ENCODE measurements at regions not wholly inside any gene's neighbourhood (a gene's known extent, or its start where the extent isn't known, plus 50 kb on each side); places are given as distances from the start of the nearest gene placed in this dataset.

DNA sequence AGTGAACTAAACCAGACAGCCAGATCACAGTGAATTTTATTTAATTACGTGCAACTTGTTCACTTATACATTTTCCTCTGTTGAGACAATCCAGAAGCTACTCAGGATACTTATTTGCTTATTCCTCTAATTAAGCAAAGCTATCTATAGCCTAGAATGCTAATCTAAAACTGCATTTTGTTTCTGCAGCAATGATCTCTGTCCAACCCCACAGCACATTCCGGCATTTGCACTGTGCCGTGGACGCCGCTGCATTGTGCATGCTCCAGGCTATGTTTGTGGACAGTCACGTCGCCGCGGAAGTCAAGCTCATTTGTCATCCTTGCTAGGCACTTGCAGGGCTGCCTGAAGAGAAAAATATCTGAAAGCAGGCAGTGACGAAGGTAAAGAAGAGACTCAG is 406.9 kb downstream of the RFC3 start:
- Histone ChIP-seq H4K20me1 (no peaks in the 10 kb centered on the region), H3K9ac (no peak overlapping the region), H3K27me3 (no peaks in the 10 kb centered on the region), H3K27ac (no peak overlapping the region), H3K4me2 (no peak overlapping the region), H3K9me3 (replicated peaks in 1 of 11) (peaks cover 0 to 12% (median 0%) of the 10 kb centered on the region in 11 experiments; a peak in 3 of 22 replicates), H3K4me1 (no peaks in the 10 kb centered on the region), H3K36me3 (no peaks in the 10 kb centered on the region), H3K4me3 (no peak overlapping the region)
- TF ChIP-seq Cebpa-rat (IDR thresholded peaks at IDR 0.05), result no peak

GRCh38 chr13:34230271-34230670 is 412.3 kb downstream of the RFC3 start:
- Histone ChIP-seq H4K20me1 (no peaks in the 10 kb centered on the region), H3K4me1 (no peaks in the 10 kb centered on the region), H3K4me2 (no peak overlapping the region), H3K9me3 (replicated peaks in 1 of 11) (peaks cover 0 to 16% (median 0%) of the 10 kb centered on the region in 11 experiments; a peak in 5 of 22 replicates), H3K27me3 (no peaks in the 10 kb centered on the region), H3K9ac (no peak overlapping the region), H3K27ac (no peak overlapping the region), H3K36me3 (no peaks in the 10 kb centered on the region), H3K4me3 (no peak overlapping the region)
- TF ChIP-seq Cebpa-rat (IDR thresholded peaks at IDR 0.05), result no peak

- Histone ChIP-seq H3K27me3 (no peaks in the 10 kb centered on the region), H3K9ac (no peak overlapping the region), H3K4me2 (no peak overlapping the region), H4K20me1 (no peaks in the 10 kb centered on the region), H3K4me3 (no peak overlapping the region), H3K27ac (no peak overlapping the region), H3K36me3 (no peaks in the 10 kb centered on the region), H3K9me3 (replicated peaks in 1 of 11) (peaks cover 9 to 20% (median 13%) of the 10 kb centered on the region in 11 experiments; a peak in 20 of 22 replicates), H3K4me1 (peaks cover 0 to 11% (median 5%) of the 10 kb centered on the region in 10 experiments; a peak in 11 of 20 replicates)
- no peak for TF ChIP-seq Cebpa-rat (IDR thresholded peaks at IDR 0.05)
Observed at GRCh38 chr13:34241332-34241731, 423.4 kb downstream of the RFC3 start.

- Histone ChIP-seq H3K4me2 (no peak overlapping the region), H3K4me1 (peaks cover 4 to 20% (median 15%) of the 10 kb centered on the region in 10 experiments; a peak in 15 of 20 replicates), H3K36me3 (no peaks in the 10 kb centered on the region), H3K9ac (no peak overlapping the region), H3K27ac (no peak overlapping the region), H3K27me3 (no peaks in the 10 kb centered on the region), H3K4me3 (no peak overlapping the region), H4K20me1 (no peaks in the 10 kb centered on the region), H3K9me3 (replicated peaks in 1 of 11) (peaks cover 9 to 15% (median 10%) of the 10 kb centered on the region in 11 experiments; a peak in 20 of 22 replicates)
- TF ChIP-seq Cebpa-rat (IDR thresholded peaks at IDR 0.05), result no peak
Observed at GRCh38 chr13:34243403-34243802, 425.5 kb downstream of the RFC3 start.

DNA sequence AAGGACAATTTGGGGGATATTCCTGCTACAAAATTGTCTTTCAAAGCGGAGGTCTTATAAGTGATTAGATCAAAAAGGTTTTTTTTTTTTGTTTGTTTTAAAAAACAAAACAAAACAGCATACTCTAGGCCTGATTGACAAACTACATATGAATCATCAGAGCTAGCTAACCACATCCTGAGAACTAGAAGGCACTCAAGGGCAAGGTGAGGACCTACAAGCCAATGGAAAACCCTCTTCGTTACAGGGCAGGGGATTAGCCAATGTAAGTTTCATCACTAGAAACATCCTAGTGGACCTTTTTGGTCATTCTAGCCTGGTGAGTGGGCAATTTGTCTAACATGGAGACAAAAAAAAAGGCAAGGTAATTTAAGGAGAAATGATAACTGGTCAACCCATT is 428.6 kb downstream of the RFC3 start:
- Histone ChIP-seq H3K4me3 (no peak overlapping the region), H3K4me1 (peaks cover 4 to 32% (median 16%) of the 10 kb centered on the region in 10 experiments; a peak in 15 of 20 replicates), H3K9ac (no peak overlapping the region), H3K9me3 (replicated peaks in 1 of 11) (no peaks in the 10 kb centered on the region), H3K27me3 (no peaks in the 10 kb centered on the region), H4K20me1 (no peaks in the 10 kb centered on the region), H3K27ac (peak overlapping the region in 8 of 11 experiments; percentile 3 to 65 (median 40); a peak in 11 of 22 replicates), H3K36me3 (no peaks in the 10 kb centered on the region), H3K4me2 (peak overlapping the region; percentile 8 to 71 (median 55); a peak in 17 of 22 replicates)
- no peak for TF ChIP-seq Cebpa-rat (IDR thresholded peaks at IDR 0.05)

GRCh38 chr13:34247596-34247995 is 429.6 kb downstream of the RFC3 start:
- Histone ChIP-seq H3K27me3 (no peaks in the 10 kb centered on the region), H3K4me2 (peak overlapping the region in 1 of 11 experiments; percentile 58; a peak in 3 of 22 replicates), H3K9ac (no peak overlapping the region), H3K27ac (peak overlapping the region in 1 of 11 experiments; percentile 3; a peak in 1 of 22 replicates), H3K9me3 (replicated peaks in 1 of 11) (no peaks in the 10 kb centered on the region), H3K36me3 (no peaks in the 10 kb centered on the region), H3K4me3 (no peak overlapping the region), H4K20me1 (no peaks in the 10 kb centered on the region), H3K4me1 (peaks cover 4 to 32% (median 16%) of the 10 kb centered on the region in 10 experiments; a peak in 15 of 20 replicates)
- no peak for TF ChIP-seq Cebpa-rat (IDR thresholded peaks at IDR 0.05)

DNA sequence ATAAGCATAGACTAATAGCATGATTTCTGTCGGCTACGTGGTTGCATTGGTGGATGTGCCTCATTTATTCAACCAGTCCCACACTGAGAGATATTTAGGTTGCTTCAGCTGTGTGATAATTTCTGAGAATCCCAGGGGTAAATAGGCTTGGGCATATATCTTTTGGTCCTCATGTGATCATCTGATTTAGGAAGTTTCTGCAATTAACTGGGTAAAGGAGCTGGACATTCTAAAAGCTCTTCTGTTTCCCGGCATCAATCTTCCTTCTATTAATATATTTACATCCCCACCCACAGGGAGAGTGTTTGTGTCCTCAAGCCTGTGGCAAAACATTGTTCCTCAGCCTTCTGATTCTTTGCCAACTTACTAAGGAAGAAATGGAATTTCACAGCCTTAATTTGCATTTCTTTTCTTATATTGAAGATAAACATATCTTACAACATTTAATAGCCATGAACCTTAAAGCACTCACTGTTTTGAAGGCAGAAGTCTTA is 431.6 kb downstream of the RFC3 start:
- Histone ChIP-seq H3K4me3 (no peak overlapping the region), H3K9me3 (replicated peaks in 1 of 11) (peaks cover 0 to 8% (median 4%) of the 10 kb centered on the region in 11 experiments; a peak in 13 of 22 replicates), H3K4me1 (peaks cover 4 to 32% (median 16%) of the 10 kb centered on the region in 10 experiments; a peak in 15 of 20 replicates), H3K4me2 (peak overlapping the region in 2 of 11 experiments; percentile 13 to 14; a peak in 1 of 22 replicates), H3K36me3 (no peaks in the 10 kb centered on the region), H3K9ac (no peak overlapping the region), H4K20me1 (no peaks in the 10 kb centered on the region), H3K27me3 (no peaks in the 10 kb centered on the region), H3K27ac (no peak overlapping the region)
- TF ChIP-seq Cebpa-rat (IDR thresholded peaks at IDR 0.05), result no peak

DNA sequence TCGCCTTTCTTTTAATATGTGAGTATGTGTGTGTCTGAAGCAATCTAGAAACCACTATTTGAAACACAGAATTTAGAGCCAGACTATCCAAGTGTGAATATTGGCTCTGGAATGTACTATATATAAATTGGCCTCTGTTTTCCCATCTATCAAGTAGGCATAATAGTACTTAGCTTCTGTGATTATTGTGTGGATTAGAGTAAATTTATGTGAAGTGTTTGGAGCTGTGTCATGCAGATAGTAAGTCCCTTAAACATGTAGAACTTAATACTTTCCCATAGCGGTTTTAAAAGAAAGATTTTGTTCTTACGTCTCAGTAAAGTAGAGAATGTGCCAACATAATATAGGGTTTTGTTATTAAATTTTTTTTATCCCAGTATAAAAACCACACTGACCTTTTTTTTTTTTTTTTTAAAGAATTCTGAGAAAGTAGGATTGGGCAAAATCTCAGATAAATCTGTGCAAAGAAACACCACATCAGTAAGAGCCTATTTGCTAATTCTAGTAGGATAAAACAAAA is 432.3 kb downstream of the RFC3 start:
- no peak overlapping the region for H3K9ac ChIP-seq
- no peaks in the 10 kb centered on the region for H3K27me3 ChIP-seq
- H3K9me3 ChIP-seq (replicated peaks in 1 of 11), result peaks cover 0 to 14% (median 10%) of the 10 kb centered on the region in 11 experiments; a peak in 14 of 22 replicates
- no peaks in the 10 kb centered on the region for H3K36me3 ChIP-seq
- peaks cover 4 to 32% (median 16%) of the 10 kb centered on the region in 10 experiments; a peak in 15 of 20 replicates for H3K4me1 ChIP-seq
- no peak overlapping the region for H3K4me2 ChIP-seq
- no peak overlapping the region for H3K4me3 ChIP-seq
- no peak overlapping the region for H3K27ac ChIP-seq
- H4K20me1 ChIP-seq, result no peaks in the 10 kb centered on the region
- TF ChIP-seq Cebpa-rat (IDR thresholded peaks at IDR 0.05), result no peak

- Histone ChIP-seq H3K27ac (no peak overlapping the region), H3K27me3 (no peaks in the 10 kb centered on the region), H3K9ac (no peak overlapping the region), H3K9me3 (replicated peaks in 1 of 11) (peaks cover 0 to 15% (median 12%) of the 10 kb centered on the region in 11 experiments; a peak in 14 of 22 replicates), H3K4me2 (no peak overlapping the region), H3K4me1 (peaks cover 35 to 46% (median 38%) of the 10 kb centered on the region in 10 experiments), H3K4me3 (no peak overlapping the region), H3K36me3 (no peaks in the 10 kb centered on the region), H4K20me1 (no peaks in the 10 kb centered on the region)
- no peak for TF ChIP-seq Cebpa-rat (IDR thresholded peaks at IDR 0.05)
Observed at GRCh38 chr13:34254366-34254765, 436.4 kb downstream of the RFC3 start.
